GM10248 (cell line): ENCODE measurements at regions not wholly inside any gene's neighbourhood (a gene's known extent, or its start where the extent isn't known, plus 50 kb on each side); places are given as distances from the start of the nearest gene placed in this dataset.

Source experiments
- CTCF ChIA-PET: fragments of 300-600 bp; sonication (Branson Sonifier 250); formaldehyde crosslinking; extraction: SDS; loops from one replicate; lab custom pipeline; 2021; ENCODE audit warnings: antibody characterized with exemption; lab: Yijun Ruan, JAX
- POLR2A ChIA-PET: fragments of 350-650 bp; sonication (Branson Sonifier 250); formaldehyde crosslinking; extraction: SDS; loops from one replicate; lab custom pipeline; 2020; ENCODE audit warnings: antibody characterized with exemption; lab: Yijun Ruan, JAX
- DNase-seq: peaks from one replicate; pipeline ENCODE4 v3.0.0; 2012; ENCODE audit errors: extremely low spot score
- TF ChIP-seq, protein P1 (sequence below): IDR thresholded peaks from 2 replicates; pipeline ENCODE4 v1.5.1; 2012; ENCODE audit warnings: mild to moderate bottlenecking, low read depth; ENCODE audit errors: extremely low read depth, missing control alignments, control extremely low read depth

DNA sequence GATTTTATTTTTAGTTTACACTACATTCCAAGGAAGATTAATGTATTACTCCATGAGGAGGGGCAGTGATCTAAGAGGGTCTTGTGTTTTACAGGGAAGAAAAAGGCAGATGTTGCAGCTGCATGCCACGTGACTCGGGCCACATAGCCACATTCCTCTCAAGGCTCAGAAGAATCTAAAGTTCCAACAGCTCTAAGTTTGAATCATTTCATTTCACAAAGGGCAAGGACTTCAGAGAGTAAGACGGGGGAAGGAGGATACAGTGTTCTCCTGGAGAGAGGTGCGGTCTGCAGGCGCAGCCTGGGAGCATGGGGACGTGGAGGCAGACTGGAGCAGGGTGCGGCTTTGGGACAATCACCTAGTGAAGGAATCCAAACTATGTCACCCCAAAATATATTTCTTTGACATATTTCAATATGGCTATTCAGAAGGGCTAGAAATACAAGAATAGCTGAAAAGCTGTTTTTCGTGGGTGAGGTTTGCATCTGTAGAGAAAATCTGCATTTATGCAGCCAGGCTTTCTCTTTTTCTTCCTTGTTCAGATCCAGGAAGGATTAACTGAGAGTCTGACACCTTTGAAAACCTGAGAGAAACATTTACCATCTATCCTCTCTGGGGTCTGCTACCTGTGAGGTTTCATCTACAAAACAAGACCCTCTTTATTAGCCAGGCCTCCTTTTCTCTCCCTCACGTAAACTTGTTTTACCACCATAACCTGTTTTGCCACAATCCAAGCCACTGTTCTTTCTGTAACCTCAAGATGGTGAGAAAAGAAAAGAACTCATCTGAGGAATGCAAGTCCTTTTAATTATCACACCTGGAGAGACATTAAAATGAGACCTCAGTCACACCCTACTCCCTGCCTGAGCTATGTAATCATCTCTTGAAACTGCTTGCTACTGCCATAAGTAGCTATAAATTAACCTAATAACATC, 165.1 kb upstream of the NDUFV2 start:
- no peak for DNase-seq
- TF ChIP-seq, protein P1, sequence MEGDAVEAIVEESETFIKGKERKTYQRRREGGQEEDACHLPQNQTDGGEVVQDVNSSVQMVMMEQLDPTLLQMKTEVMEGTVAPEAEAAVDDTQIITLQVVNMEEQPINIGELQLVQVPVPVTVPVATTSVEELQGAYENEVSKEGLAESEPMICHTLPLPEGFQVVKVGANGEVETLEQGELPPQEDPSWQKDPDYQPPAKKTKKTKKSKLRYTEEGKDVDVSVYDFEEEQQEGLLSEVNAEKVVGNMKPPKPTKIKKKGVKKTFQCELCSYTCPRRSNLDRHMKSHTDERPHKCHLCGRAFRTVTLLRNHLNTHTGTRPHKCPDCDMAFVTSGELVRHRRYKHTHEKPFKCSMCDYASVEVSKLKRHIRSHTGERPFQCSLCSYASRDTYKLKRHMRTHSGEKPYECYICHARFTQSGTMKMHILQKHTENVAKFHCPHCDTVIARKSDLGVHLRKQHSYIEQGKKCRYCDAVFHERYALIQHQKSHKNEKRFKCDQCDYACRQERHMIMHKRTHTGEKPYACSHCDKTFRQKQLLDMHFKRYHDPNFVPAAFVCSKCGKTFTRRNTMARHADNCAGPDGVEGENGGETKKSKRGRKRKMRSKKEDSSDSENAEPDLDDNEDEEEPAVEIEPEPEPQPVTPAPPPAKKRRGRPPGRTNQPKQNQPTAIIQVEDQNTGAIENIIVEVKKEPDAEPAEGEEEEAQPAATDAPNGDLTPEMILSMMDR: no peak
- CTCF ChIA-PET: no interaction called here
- POLR2A ChIA-PET: no interaction called here

DNA sequence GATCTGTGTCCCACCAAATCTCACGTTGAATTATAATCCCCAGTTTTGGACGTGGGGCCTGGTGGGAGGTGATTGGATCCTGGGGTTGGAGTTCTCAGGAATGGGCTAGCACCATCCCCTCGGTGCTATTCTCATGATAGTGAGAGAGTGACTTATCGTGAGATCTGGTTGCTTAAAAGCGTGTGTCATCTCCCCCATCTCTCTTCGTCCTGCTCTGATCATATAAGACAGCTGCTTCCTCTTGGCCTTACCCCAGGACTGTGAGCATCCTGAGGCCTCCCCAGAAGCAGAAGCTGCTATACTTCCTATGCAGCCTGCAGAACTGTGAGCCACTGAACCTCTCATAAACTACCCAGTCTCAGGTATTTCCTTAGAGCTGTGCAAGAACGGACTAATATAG, 163.7 kb upstream of the NDUFV2 start:
- ChIA-PET CTCF (no interaction called here), POLR2A (no interaction called here)
- DNase-seq: no peak
- TF ChIP-seq, protein P1: no peak

DNA sequence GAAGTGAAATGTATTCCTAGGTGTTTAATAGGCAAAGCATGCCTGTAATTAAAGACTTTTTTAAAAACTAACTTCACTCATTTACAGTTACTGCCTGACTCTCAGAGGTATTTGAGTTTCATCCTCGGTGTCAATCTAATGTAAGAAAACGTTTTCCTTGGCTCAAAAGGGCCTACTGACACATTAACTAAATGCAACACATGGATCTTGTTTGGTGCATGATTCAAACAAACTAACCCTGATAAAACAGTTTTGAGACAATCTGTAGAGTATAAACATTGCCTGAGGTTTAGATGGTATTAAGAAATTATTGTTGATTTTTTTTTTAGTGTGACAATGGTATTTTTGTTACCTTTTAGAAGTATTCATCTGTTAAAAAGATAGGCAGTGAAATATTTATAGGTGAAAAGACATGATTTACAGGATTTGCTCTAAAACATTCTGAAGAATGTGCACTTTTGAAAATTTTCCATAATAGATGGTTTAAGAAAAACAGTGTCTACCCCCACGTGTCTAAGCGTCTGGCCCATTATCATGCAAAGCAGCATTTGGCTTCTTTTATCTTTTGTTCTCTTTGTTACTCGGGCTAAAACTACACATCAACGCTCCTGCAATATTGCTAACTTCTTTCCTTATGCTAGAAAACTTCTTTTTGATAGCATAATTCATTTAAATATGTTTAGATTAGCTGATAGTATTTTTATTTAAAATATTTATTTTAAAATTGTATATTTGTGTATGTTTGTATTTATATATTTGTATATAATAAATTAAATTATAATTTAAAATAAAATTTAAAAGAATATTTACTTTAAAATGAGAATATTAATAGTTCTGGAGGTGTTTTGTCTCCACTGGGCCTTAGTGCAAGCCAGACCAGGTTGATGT, 160.2 kb upstream of the NDUFV2 start:
- TF ChIP-seq, protein P1: no peak
- DNase-seq: no peak
- CTCF ChIA-PET: interaction anchor here (1.0 to 1.5 kb wide), 2 partner anchors 9 to 14 kb away, joined by 3 to 4 read pairs; no protein-coding TSS in a partner anchor
- POLR2A ChIA-PET: no interaction called here

DNA sequence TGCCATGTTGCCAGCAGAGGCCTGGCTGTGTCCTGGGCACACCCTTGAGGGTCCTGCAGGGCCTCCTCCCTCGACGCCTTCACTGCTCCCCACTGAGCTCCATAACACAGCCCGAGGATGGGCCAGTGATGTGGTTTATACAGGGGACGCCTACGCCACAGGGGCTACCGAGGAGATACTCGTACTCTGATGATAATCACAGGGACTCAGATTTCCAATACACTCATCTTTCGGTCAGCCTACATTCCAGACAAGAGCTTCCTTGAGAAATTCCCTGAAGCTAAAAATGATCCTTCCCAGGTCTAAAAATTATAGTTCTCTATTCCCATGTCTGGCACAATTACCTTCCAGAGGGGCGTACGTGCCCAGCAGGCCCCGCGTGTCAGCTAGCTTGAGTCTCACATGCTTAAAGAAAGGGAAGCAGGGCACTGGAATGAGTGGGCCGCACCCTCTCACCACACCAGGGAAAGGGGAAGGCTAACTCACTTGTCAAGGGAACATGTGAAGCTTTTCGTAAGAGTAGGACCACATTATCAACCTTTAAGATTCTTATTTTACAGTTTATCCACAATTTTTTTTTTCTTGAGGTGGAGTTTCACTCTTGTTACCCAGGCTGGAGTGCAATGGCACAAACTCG, 159.5 kb upstream of the NDUFV2 start:
- DNase-seq: no peak
- ChIA-PET CTCF (interaction anchor here (1.0 to 1.5 kb wide), 2 partner anchors 10 to 14 kb away, joined by 3 to 4 read pairs; no protein-coding TSS in a partner anchor), POLR2A (no interaction called here)
- TF ChIP-seq, protein P1: no peak

DNA sequence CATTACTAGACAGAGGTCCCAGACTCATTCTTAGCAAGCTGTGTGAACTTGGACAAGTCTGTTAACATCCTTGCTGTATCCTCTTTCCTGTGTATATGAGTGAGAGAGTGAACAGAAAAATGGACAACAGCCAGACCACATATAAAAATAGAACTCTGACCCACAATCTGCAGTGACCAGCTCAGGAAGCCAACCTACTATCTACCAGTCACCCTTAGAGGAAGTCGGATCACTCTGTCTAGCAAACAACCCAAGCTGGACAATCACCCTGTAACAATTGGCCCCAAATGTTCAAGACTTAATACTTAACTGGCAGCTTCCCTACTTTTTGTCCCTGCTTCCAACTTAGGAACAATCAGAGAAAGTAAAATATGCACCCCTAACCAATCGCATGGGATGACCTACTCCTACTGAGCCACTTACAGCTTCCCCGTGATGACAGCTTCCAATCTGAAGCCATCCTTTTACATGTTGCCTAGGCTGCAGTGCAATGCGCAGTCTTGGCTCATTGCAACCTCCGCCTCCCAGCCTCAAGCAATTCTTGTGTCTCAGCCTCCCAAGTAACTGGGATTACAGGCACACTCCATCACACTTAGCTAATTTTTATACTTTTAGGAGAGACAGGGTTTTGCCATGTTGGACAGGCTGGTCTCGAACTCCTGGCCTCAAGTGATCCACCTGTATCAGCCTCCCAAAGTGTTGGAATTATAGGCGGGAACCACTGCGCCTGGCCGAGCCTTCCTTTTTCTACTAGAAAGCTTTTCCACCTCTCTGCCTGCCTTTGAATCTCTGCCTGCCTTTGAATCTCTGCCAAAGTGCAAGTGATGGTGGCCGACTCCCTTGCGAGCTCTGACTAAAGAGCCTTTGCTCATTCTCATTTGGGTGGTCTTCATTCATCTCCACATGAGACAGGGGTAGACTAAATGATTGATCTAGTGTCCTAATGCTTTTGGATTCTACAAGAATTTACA, 158.3 kb upstream of the NDUFV2 start:
- no peak for DNase-seq
- ChIA-PET CTCF (no interaction called here), POLR2A (no interaction called here)

More for the DNA sequence above, 158.3 kb upstream of the NDUFV2 start:
- TF ChIP-seq, protein P1: no peak
